ENCODE measurements at regions not wholly inside any gene's neighbourhood (a gene's known extent, or its start where the extent isn't known, plus 50 kb on each side); places are given as distances from the start of the nearest gene placed in this dataset.

- H3K36me3 ChIP-seq (ENCODE audit: control insufficient read depth, low read length) = no peaks in the 10 kb centered on the region
- peaks cover 8% of the 10 kb centered on the region for H3F3A ChIP-seq (ENCODE audit: control insufficient read depth, insufficient read depth)
- H3K4me3 ChIP-seq (ENCODE audit: low read length) = peak overlapping the region; percentile 41
- H3K27me3 ChIP-seq (ENCODE audit: control insufficient read depth, low read length) = no peaks in the 10 kb centered on the region
- no peak for TF ChIP-seq EZH2phosphoT487 (IDR thresholded peaks at IDR 0.05; ENCODE audit: borderline replicate concordance, low read length)
- TF ChIP-seq, protein P1, sequence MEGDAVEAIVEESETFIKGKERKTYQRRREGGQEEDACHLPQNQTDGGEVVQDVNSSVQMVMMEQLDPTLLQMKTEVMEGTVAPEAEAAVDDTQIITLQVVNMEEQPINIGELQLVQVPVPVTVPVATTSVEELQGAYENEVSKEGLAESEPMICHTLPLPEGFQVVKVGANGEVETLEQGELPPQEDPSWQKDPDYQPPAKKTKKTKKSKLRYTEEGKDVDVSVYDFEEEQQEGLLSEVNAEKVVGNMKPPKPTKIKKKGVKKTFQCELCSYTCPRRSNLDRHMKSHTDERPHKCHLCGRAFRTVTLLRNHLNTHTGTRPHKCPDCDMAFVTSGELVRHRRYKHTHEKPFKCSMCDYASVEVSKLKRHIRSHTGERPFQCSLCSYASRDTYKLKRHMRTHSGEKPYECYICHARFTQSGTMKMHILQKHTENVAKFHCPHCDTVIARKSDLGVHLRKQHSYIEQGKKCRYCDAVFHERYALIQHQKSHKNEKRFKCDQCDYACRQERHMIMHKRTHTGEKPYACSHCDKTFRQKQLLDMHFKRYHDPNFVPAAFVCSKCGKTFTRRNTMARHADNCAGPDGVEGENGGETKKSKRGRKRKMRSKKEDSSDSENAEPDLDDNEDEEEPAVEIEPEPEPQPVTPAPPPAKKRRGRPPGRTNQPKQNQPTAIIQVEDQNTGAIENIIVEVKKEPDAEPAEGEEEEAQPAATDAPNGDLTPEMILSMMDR (IDR thresholded peaks at IDR 0.05; ENCODE audit: low read depth, low read length, poor library complexity, severe bottlenecking) = no peak
- H3K79me2 ChIP-seq (ENCODE audit: control insufficient read depth, low read length) = no peaks in the 10 kb centered on the region
- peak overlapping the region; percentile 67 for H3K27ac ChIP-seq (ENCODE audit: low read depth, low read length)
- H3K4me1 ChIP-seq (ENCODE audit: control insufficient read depth, low read length) = peaks cover 88% of the 10 kb centered on the region
- peak overlapping the region; percentile 52 for H3K4me2 ChIP-seq (ENCODE audit: low read length)
- no peaks in the 10 kb centered on the region for H3K9me2 ChIP-seq (replicated peaks; ENCODE audit: control insufficient read depth, low read length)
- H4K20me1 ChIP-seq (ENCODE audit: control insufficient read depth, insufficient read depth, low read depth, low read length) = no peaks in the 10 kb centered on the region
- peaks cover 4% of the 10 kb centered on the region; the same call in 1 of the 2 replicates for H3K9me3 ChIP-seq (ENCODE audit: control insufficient read depth, insufficient read depth, low read length)
Measured at GRCh38 chr7:11315666-11316258, 342.1 kb downstream of the PHF14 start.

DNA sequence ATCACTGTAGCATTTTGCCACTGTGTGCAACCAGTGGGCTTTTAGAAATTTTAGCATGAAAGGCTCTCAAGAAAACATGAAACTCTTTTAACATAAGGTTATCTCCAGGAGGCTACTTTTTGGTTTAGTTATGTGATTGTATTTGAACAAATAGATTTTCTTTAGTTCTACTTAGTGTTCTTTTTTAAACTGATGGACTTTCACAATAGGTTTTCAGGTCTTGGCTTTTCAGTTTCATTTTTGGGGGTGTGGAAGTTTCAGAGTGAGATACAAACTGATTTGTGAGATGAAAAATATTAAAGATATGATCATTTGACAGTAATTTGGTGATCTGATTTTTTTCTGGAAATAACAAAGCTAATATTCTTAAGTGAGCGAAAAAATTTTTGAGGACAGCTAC lies 344.1 kb downstream of the PHF14 start:
- Histone ChIP-seq H3K27ac (ENCODE audit: low read depth, low read length) (no peak overlapping the region), H3K4me2 (ENCODE audit: low read length) (no peak overlapping the region), H3K36me3 (ENCODE audit: control insufficient read depth, low read length) (peaks cover 4% of the 10 kb centered on the region; the same call in 1 of the 2 replicates), H4K20me1 (ENCODE audit: control insufficient read depth, insufficient read depth, low read depth, low read length) (no peaks in the 10 kb centered on the region), H3K4me3 (ENCODE audit: low read length) (no peak overlapping the region), H3K79me2 (ENCODE audit: control insufficient read depth, low read length) (no peaks in the 10 kb centered on the region), H3F3A (ENCODE audit: control insufficient read depth, insufficient read depth) (peaks cover 8% of the 10 kb centered on the region), H3K9me3 (ENCODE audit: control insufficient read depth, insufficient read depth, low read length) (peaks cover 7% of the 10 kb centered on the region; the same call in 1 of the 2 replicates), H3K27me3 (ENCODE audit: control insufficient read depth, low read length) (no peaks in the 10 kb centered on the region), H3K9me2 (replicated peaks; ENCODE audit: control insufficient read depth, low read length) (no peaks in the 10 kb centered on the region), H3K4me1 (ENCODE audit: control insufficient read depth, low read length) (peaks cover 78% of the 10 kb centered on the region)
- TF ChIP-seq EZH2phosphoT487 (IDR thresholded peaks at IDR 0.05; ENCODE audit: borderline replicate concordance, low read length) = no peak
- TF ChIP-seq, protein P1 (IDR thresholded peaks at IDR 0.05; ENCODE audit: low read depth, low read length, poor library complexity, severe bottlenecking) = no peak

DNA sequence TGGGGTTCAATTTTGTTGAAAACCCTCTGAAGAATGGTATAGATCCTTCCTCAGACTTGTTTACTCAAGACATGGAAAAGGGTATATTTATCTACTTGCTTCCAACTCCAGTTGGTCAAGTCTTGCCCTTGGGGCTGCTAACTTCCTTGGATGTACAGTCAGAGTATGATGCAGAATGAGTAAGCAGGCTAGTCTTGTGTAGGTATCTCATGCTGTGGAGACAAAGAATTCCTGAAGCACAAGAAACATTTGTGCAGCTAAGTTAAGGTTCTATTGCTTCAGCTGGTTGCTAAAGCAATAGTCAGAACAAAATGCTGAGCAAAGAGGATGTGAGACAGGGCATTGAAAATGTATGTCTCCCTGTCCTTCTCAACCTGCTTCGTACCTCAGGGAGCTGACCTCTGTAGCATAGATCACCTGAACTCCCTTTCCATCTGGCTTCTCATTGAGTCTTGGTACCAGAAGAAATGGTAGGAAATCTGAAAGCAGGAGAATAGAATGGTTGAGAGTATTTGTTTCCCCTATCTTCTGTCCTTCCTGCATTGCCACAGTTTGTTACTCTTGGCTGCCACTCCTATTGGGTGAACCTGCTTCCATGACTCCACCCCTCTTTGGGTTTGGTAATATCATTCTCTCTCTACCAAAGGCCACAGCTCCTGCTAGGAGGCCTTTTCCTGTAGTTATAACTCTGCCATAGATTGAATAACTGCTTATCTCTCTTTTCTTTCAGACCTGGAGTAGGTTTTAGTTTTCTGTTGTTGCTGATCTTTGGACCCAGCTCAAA lies 346.0 kb downstream of the PHF14 start:
- H3K36me3 ChIP-seq (ENCODE audit: control insufficient read depth, low read length) = peaks cover 10% of the 10 kb centered on the region; the same call in 1 of the 2 replicates
- H3K9me2 ChIP-seq (replicated peaks; ENCODE audit: control insufficient read depth, low read length) = no peaks in the 10 kb centered on the region
- TF ChIP-seq, protein P1 (IDR thresholded peaks at IDR 0.05; ENCODE audit: low read depth, low read length, poor library complexity, severe bottlenecking) = no peak
- TF ChIP-seq EZH2phosphoT487 (IDR thresholded peaks at IDR 0.05; ENCODE audit: borderline replicate concordance, low read length) = no peak
- no peak overlapping the region for H3K4me3 ChIP-seq (ENCODE audit: low read length)
- H4K20me1 ChIP-seq (ENCODE audit: control insufficient read depth, insufficient read depth, low read depth, low read length) = no peaks in the 10 kb centered on the region
- H3K4me2 ChIP-seq (ENCODE audit: low read length) = no peak overlapping the region
- peaks cover 10% of the 10 kb centered on the region; the same call in 1 of the 2 replicates for H3K9me3 ChIP-seq (ENCODE audit: control insufficient read depth, insufficient read depth, low read length)
- no peak overlapping the region for H3K27ac ChIP-seq (ENCODE audit: low read depth, low read length)
- H3F3A ChIP-seq (ENCODE audit: control insufficient read depth, insufficient read depth) = peaks cover 8% of the 10 kb centered on the region
- peaks cover 73% of the 10 kb centered on the region for H3K4me1 ChIP-seq (ENCODE audit: control insufficient read depth, low read length)
- no peaks in the 10 kb centered on the region for H3K79me2 ChIP-seq (ENCODE audit: control insufficient read depth, low read length)
- H3K27me3 ChIP-seq (ENCODE audit: control insufficient read depth, low read length) = no peaks in the 10 kb centered on the region

Data from DOHH2 (cell line).